ENCODE measurements at regions not wholly inside any gene's neighbourhood (a gene's known extent, or its start where the extent isn't known, plus 50 kb on each side); places are given as distances from the start of the nearest gene placed in this dataset.

GRCh38 chr2:41853427-41854191 lies 194.2 kb upstream of the PKDCC start:
- DNase-seq (ENCODE audit: low spot score) = no peak

- DNase-seq (ENCODE audit: low spot score) = no peak
These were observed 193.6 kb upstream of the PKDCC start for GRCh38 chr2:41854227-41854626.

- no peak for DNase-seq (ENCODE audit: low spot score)
These were observed 190.9 kb upstream of the PKDCC start for GRCh38 chr2:41856946-41857345.

DNA sequence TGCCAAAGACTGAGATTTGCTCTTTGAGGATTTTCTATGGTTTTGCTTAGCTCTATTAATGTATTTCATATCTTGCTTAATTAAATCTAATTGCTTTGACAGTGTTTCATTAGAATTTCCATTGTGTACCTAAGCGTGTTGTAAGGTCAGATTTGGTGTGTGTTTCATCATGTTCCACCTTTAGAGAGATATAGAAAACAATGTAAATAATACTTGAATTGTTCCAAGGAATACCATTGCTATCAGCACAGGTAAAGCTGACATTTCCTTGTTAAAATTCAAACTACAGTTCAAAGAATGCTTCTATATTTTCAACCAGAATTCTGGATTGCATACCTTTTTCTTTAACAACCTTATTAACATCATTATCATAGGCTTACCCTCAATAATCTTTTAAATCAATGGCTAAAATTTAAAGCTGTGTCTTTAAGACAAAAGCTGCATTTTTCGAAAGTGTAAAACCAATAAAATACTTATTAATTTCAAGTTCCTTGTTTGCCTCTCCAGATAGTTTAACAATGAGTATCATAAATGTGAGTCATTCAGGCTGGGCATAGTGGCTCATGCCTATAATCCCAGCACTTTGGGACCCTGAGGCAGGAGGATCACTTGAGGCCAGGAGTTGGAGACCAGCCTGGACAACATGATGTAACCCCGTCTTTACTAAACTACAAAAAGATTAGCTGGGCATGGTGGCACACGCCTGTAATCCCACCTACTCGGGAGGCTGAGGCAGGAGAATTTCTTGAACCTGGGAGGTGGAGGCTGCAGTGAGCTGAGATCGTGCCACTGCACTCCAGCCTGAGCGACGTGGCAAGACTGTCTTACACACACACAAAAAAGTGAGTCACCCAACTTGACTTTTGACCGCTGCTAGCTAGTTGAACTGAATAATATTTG lies 188.0 kb upstream of the PKDCC start:
- no peak for DNase-seq (ENCODE audit: low spot score)

- DNase-seq (ENCODE audit: low spot score) = no peak
These were observed 184.8 kb upstream of the PKDCC start for GRCh38 chr2:41863062-41863461.

DNA sequence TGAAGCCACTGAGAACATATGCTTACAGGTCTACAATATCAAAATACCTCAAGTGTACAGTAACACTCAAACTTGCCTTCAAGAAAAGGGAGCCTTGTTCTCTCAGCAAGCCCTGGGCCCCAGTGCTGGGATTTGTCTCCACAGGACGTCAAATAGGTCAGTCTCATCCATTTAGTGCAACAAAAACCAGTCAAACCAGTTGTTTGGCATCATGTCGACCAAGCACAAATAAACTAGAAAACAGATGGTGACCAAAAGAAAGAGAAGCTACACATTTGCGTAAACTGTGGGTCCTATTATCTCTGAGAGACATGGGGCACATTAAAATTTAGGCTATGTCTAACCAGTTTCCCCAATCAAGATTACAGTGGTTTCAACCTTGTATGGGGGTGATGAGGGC lies 182.6 kb upstream of the PKDCC start:
- DNase-seq (ENCODE audit: low spot score) = no peak

DNA sequence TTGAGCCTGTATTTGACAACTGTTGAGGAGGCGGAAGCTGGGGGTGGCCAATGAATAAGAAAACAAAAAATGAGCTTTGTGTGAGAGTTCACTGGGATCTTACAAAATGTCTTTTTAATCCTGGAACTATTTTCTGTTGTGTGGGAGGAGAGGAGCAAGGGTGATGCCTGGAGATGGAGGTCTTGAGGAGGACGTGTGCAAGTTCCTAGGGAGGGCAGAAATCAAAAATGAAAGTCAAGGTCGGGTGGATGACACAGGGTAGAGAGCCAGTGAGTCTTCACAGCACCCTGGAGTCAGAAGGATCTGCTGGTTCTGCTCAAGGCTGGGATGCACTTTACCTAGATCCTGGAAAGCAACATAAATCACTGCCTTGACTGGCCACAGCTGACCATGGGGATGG lies 180.3 kb upstream of the PKDCC start:
- DNase-seq (ENCODE audit: low spot score) = no peak

GRCh38 chr2:41869542-41870264 lies 178.1 kb upstream of the PKDCC start:
- peak; percentile 62 for DNase-seq (ENCODE audit: low spot score)

DNA sequence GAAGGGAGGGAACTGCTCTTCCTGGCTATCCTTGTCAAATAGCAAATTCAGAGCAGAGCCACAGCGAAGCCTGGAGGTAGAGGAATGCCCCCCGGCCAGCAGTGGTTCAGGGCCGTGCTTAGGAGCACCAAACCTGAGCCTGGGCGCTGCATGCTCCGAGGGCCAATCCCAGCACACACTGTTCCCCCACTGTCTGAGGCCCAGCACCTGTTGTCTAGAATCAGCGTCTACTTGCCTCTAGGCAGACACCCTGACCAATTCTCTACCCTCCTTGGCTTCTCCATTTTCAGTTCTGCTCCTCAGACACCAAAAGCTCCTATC lies 177.6 kb upstream of the PKDCC start:
- no peak for DNase-seq (ENCODE audit: low spot score)

- DNase-seq (ENCODE audit: low spot score) = no peak
These were observed 176.7 kb upstream of the PKDCC start for GRCh38 chr2:41871080-41871479.

- DNase-seq (ENCODE audit: low spot score) = no peak
These were observed 175.2 kb upstream of the PKDCC start for GRCh38 chr2:41872646-41873045.

DNA sequence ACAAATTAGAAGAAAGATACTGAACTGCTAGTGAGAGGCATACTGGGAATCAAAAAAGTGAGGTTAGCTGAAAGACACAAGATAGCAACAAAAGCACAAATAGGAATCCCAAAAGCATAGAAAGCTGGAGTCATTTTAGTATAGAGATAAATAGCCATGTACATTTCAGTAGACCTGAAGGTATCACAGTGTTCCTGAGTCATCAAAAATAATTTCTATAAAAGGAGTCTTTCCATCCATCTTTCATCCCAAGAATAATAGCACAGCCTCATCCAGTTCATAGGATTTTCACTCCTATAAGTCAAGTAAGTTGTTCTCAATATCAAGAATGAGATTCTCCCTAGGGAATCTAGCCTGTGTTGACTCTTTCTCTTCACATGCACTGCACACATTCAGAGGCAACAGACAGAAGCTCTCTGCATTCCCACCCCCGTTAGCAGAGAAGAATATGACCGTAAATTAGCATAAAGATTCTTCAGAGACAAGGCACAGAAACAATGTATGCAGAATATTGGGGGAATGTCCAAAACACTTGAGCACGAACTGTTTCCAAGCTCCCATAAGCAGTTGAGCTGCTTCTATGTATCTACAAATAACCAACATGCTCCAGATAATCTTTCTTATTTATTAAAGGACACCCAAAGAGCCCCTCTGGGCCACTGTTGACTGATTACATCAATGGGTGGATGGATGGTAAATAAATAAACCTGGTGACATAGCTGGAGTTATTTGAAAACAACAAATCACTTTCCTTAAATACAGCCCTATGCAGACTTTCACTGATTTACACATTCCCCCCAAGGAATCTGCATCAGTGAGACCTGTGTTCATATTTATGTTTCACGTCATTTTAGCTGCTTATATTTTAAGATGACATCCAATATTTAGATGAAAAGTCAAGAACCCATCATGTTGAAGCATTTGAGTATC lies 174.5 kb upstream of the PKDCC start:
- no peak for DNase-seq (ENCODE audit: low spot score)

GRCh38 chr2:41877114-41877678 lies 170.6 kb upstream of the PKDCC start:
- DNase-seq (ENCODE audit: low spot score) = no peak

GRCh38 chr2:41878056-41878455 lies 169.8 kb upstream of the PKDCC start:
- DNase-seq (ENCODE audit: low spot score) = no peak

- no peak for DNase-seq (ENCODE audit: low spot score)
These were observed 169.0 kb upstream of the PKDCC start for GRCh38 chr2:41878716-41879234.

DNA sequence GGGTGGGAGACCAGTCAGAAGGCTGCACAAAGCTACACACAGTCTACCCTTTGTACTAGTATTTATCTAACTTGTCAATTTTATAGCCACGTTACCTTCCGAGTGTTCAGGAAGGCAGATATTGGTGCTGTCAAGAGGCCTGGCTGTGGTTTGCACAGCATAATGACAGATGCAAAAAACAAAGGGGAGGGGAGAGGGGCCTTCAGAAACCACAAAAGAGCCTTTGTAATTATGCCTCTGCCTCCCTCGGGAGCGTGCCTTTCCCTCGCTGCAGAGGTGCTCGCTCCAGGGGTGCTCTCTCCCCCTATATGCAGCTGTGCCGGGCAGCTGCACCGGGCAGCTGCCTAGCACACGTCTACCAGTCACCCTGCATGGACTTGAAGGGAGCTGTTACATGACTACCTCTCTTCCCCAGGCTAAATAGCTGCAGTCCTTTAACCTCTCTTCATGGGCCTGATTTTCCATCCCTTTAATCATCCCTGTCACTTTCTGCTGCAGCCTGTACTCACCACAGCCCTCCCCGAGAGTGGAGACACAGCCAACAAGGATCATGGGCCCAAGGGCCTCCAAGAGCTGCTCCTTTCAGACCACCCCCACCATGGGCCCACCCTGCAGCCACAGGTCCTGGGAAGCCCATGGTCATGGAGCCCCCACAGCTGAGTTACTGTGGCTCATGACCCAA lies 168.4 kb upstream of the PKDCC start:
- no peak for DNase-seq (ENCODE audit: low spot score)

- DNase-seq (ENCODE audit: low spot score) = no peak
These were observed 167.1 kb upstream of the PKDCC start for GRCh38 chr2:41880561-41881243.

GRCh38 chr2:41881249-41881648 lies 166.6 kb upstream of the PKDCC start:
- DNase-seq (ENCODE audit: low spot score) = no peak

DNA sequence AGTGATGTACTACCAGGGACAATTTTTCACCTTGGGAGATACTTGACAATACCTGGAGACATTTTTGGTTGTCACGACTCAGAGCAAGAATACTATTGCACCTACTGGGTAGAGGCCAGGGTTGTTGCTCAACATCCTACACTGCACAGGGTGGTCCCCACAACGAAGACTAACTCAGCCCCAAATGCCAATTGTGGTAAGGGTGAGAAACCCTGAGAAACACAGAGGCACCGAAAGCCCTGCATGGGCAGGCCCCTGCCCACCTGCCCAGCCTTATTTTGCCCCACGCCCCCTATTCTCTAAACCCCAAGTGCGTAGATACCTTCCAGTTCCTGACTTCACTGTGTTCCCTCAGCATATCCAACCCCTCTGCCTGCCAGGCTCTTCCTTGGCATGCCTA lies 163.1 kb upstream of the PKDCC start:
- DNase-seq (ENCODE audit: low spot score) = no peak

- DNase-seq (ENCODE audit: low spot score) = no peak
These were observed 161.6 kb upstream of the PKDCC start for GRCh38 chr2:41886145-41886664.

All from germinal center (tissue), 1 donor.